A673 (cell line): ENCODE measurements at regions not wholly inside any gene's neighbourhood (a gene's known extent, or its start where the extent isn't known, plus 50 kb on each side); places are given as distances from the start of the nearest gene placed in this dataset.

Experiments
- BruUV-seq: library from RNA; stranded (reverse); fragments of 400-500 nt; replicated peaks from 2 replicates; lab custom pipeline; 2021; lab: Mats Ljungman, UMichigan
- CTCF ChIA-PET: fragments of 300-600 bp; sonication (Branson Sonifier 250); formaldehyde crosslinking; loops from one replicate; lab custom pipeline; 2022; ENCODE audit warnings: antibody characterized with exemption; lab: Charles Lee
- POLR2A ChIA-PET: fragments of 300-600 bp; sonication (Branson Sonifier 250); formaldehyde crosslinking; loops from one replicate; lab custom pipeline; 2022; ENCODE audit warnings: antibody characterized with exemption; ENCODE audit not compliant: low non-redundant PET; lab: Charles Lee
- DNase-seq: peaks from one replicate; pipeline ENCODE4 v3.0.0-alpha.2; 2015; ENCODE audit warnings: low spot score
- H3K27ac ChIP-seq: fragments of 200-600 bp; sonication (generic); 2 replicates; pipeline ENCODE4 v1.5.1; 2016; ENCODE audit warnings: mixed run types, low read depth, mild to moderate bottlenecking, mixed read lengths, antibody characterized with exemption, low read length; ENCODE audit not compliant: poor library complexity, severe bottlenecking
- H3K27me3 ChIP-seq: fragments of 200-600 bp; sonication (generic); replicated peaks from 2 replicates; pipeline ENCODE4 v1.6.1; 2017; ENCODE audit warnings: mixed run types, low read depth, mild to moderate bottlenecking, mixed read lengths, antibody characterized with exemption, low read length; ENCODE audit not compliant: insufficient read depth, poor library complexity
- H3K36me3 ChIP-seq: fragments of 200-600 bp; sonication (generic); 2 replicates; pipeline ENCODE4 v1.6.1; 2016; ENCODE audit warnings: mixed run types, mild to moderate bottlenecking, mixed read lengths, antibody characterized with exemption, low read length; ENCODE audit not compliant: insufficient read depth, poor library complexity, severe bottlenecking
- H3K4me1 ChIP-seq: fragments of 200-600 bp; sonication (generic); 2 replicates; pipeline ENCODE4 v1.6.1; 2017; ENCODE audit warnings: mixed run types, mild to moderate bottlenecking, mixed read lengths, antibody characterized with exemption, low read length; ENCODE audit not compliant: insufficient read depth, poor library complexity, severe bottlenecking
- H3K4me3 ChIP-seq: fragments of 200-600 bp; sonication (generic); 2 replicates; pipeline ENCODE4 v1.5.1; 2016; ENCODE audit warnings: low read depth, mixed run types, mild to moderate bottlenecking, mixed read lengths, low read length; ENCODE audit not compliant: poor library complexity, severe bottlenecking
- H3K9me3 ChIP-seq: fragments of 200-600 bp; sonication (generic); 2 replicates; pipeline ENCODE4 v1.6.1; 2016; ENCODE audit warnings: mixed run types, low read depth, mild to moderate bottlenecking, mixed read lengths, antibody characterized with exemption, low read length; ENCODE audit not compliant: poor library complexity, severe bottlenecking
- CTCF ChIP-seq: fragments of 300-800, 200-600 bp; sonication (generic); conservative IDR thresholded peaks from 2 replicates; pipeline ENCODE4 v1.5.1; 2017; ENCODE audit warnings: low read depth, mild to moderate bottlenecking, antibody characterized with exemption, low read length, moderate library complexity, mixed read lengths
- EZH2 ChIP-seq: fragments of 200-600 bp; sonication (generic); IDR thresholded peaks from 2 replicates; pipeline ENCODE4 v1.6.1; 2017; ENCODE audit warnings: borderline replicate concordance, low read depth, mild to moderate bottlenecking, mixed read lengths, antibody characterized with exemption, low read length; ENCODE audit not compliant: poor library complexity, severe bottlenecking
- intact Hi-C: fragments of 100-400 bp; cut with micrococcal nuclease; formaldehyde crosslinking; loops from one replicate; pipeline ENCODE4 v1.10.0; 2022; ENCODE audit not compliant: unreplicated experiment

GRCh38 chr15:66957431-66957720, 108.0 kb upstream of the SMAD3 start:
- no peaks in the 10 kb centered on the region for H3K36me3 ChIP-seq
- H3K27me3 ChIP-seq = no peaks in the 10 kb centered on the region
- no peaks in the 10 kb centered on the region for H3K9me3 ChIP-seq
- TF ChIP-seq CTCF = no peak
- no peak for TF ChIP-seq EZH2
- ChIA-PET POLR2A (no interaction called here), CTCF (no interaction called here)
- intact Hi-C loops = loop anchor here (10.0 kb wide), 1 partner anchor 107 kb away; the partner anchor contains the start of gene SMAD3
- no peak overlapping the region for H3K27ac ChIP-seq
- no peak overlapping the region for H3K4me3 ChIP-seq
- no TSS peak for BruUV-seq
- H3K4me1 ChIP-seq = no peaks in the 10 kb centered on the region
- no peak for DNase-seq

- TF ChIP-seq CTCF (no peak), EZH2 (no peak)
- BruUV-seq = no TSS peak
- POLR2A ChIA-PET = no interaction called here
- CTCF ChIA-PET = no interaction called here
- Histone ChIP-seq H3K4me1 (no peaks in the 10 kb centered on the region), H3K4me3 (no peak overlapping the region), H3K36me3 (no peaks in the 10 kb centered on the region), H3K27me3 (no peaks in the 10 kb centered on the region), H3K9me3 (no peaks in the 10 kb centered on the region), H3K27ac (no peak overlapping the region)
- DNase-seq = no peak
- intact Hi-C loops = loop anchor here (10.0 kb wide), 1 partner anchor 106 kb away; the partner anchor contains the start of gene SMAD3
Measured at GRCh38 chr15:66959066-66959465, 106.3 kb upstream of the SMAD3 start.

GRCh38 chr15:66959875-66960274, 105.5 kb upstream of the SMAD3 start:
- H3K27me3 ChIP-seq = no peaks in the 10 kb centered on the region
- DNase-seq = no peak
- no TSS peak for BruUV-seq
- H3K4me1 ChIP-seq = no peaks in the 10 kb centered on the region
- no peak overlapping the region for H3K27ac ChIP-seq
- TF ChIP-seq EZH2 (no peak), CTCF (no peak)
- ChIA-PET CTCF (interaction anchor here (0.6 kb wide), 1 partner anchor 392 kb away, joined by 3 read pairs; no protein-coding TSS in a partner anchor), POLR2A (no interaction called here)
- H3K36me3 ChIP-seq = no peaks in the 10 kb centered on the region
- intact Hi-C loops = loop anchor here (10.0 kb wide), 2 partner anchors 105 to 225 kb away; partner anchors contain the start of gene SMAD3
- no peak overlapping the region for H3K4me3 ChIP-seq
- H3K9me3 ChIP-seq = no peaks in the 10 kb centered on the region
